ENCODE measurements at regions not wholly inside any gene's neighbourhood (a gene's known extent, or its start where the extent isn't known, plus 50 kb on each side); places are given as distances from the start of the nearest gene placed in this dataset.

DNA sequence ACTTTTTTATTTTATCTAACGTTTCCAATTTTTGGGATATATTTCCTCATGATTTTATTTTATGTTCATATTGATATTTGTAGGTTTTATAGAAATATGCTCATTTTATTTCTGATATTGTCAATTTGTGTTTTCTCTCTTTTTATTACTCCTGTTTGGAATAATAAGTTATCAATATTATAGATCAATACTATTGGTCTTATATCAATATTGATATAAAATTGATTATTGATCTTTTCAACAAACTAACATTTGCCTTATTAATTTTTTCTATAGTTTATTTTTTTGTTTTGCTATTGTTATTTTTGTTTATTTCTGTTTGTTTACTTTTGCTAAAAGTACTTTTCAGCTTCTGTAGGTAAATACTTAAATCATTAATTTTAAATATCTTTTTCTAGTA lies 90.8 kb upstream of the CNTN6 start:
- no peaks in the 10 kb centered on the region for H3K9me3 ChIP-seq (replicated peaks; ENCODE audit: control insufficient read depth, insufficient read depth, low read length)
- BruUV-seq (replicated peaks): no TSS peak
- intact Hi-C loops (cut with micrococcal nuclease; ENCODE audit: unreplicated experiment): no loop called here
- TF ChIP-seq KLF5 (IDR thresholded peaks at IDR 0.05; ENCODE audit: partially characterized antibody) (no peak), ZNF622 (IDR thresholded peaks at IDR 0.05) (no peak), STAT1 (conservative IDR thresholded peaks at IDR 0.05) (no peak), NR2C1 (IDR thresholded peaks at IDR 0.05) (no peak), CREB1 (IDR thresholded peaks at IDR 0.05; ENCODE audit: low read depth) (no peak), GATAD2B (conservative IDR thresholded peaks at IDR 0.05; ENCODE audit: low read depth) (no peak), RBBP5 (conservative IDR thresholded peaks at IDR 0.05) (no peak), RFX5 (IDR thresholded peaks at IDR 0.05; ENCODE audit: low read depth, low read length) (no peak)
- TF ChIP-seq, protein P1, sequence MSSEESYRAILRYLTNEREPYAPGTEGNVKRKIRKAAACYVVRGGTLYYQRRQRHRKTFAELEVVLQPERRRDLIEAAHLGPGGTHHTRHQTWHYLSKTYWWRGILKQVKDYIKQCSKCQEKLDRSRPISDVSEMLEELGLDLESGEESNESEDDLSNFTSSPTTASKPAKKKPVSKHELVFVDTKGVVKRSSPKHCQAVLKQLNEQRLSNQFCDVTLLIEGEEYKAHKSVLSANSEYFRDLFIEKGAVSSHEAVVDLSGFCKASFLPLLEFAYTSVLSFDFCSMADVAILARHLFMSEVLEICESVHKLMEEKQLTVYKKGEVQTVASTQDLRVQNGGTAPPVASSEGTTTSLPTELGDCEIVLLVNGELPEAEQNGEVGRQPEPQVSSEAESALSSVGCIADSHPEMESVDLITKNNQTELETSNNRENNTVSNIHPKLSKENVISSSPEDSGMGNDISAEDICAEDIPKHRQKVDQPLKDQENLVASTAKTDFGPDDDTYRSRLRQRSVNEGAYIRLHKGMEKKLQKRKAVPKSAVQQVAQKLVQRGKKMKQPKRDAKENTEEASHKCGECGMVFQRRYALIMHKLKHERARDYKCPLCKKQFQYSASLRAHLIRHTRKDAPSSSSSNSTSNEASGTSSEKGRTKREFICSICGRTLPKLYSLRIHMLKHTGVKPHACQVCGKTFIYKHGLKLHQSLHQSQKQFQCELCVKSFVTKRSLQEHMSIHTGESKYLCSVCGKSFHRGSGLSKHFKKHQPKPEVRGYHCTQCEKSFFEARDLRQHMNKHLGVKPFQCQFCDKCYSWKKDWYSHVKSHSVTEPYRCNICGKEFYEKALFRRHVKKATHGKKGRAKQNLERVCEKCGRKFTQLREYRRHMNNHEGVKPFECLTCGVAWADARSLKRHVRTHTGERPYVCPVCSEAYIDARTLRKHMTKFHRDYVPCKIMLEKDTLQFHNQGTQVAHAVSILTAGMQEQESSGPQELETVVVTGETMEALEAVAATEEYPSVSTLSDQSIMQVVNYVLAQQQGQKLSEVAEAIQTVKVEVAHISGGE (CRISPR knock-in tag; IDR thresholded peaks at IDR 0.05): no peak
- in situ Hi-C loops (cut with MboI): no loop called here
- H3K79me2 ChIP-seq (ENCODE audit: control insufficient read depth, insufficient read depth, low read length): no peaks in the 10 kb centered on the region
- no peak overlapping the region for H3K27ac ChIP-seq (ENCODE audit: control insufficient read depth, insufficient read depth)
- ChIA-PET POLR2A (interaction anchor here (0.6 kb wide), 1 partner anchor 338 kb away, joined by 3 read pairs; no protein-coding TSS in a partner anchor), CTCF (no interaction called here), RAD21 (ENCODE audit: unreplicated experiment) (no interaction called here), SMC1A (ENCODE audit: uncharacterized antibody, unreplicated experiment) (no interaction called here)
- no peak overlapping the region for H2AFZ ChIP-seq (ENCODE audit: control insufficient read depth, low read depth, low read length)
- H3K27me3 ChIP-seq (replicated peaks in 1 of 2; ENCODE audit: control insufficient read depth in 2 of 2, insufficient read depth in 2 of 2, low read length in 1 of 2): no peaks in the 10 kb centered on the region
- FAIRE-seq: no peak
- H3K4me1 ChIP-seq (ENCODE audit: control insufficient read depth, insufficient read depth, low read length): no peaks in the 10 kb centered on the region
- no peak for DNase-seq (ENCODE audit: low read depth, low spot score)
- H3K4me2 ChIP-seq (ENCODE audit: control insufficient read depth, insufficient read depth): no peak overlapping the region
- no peak overlapping the region for H3K9ac ChIP-seq (ENCODE audit: control insufficient read depth, insufficient read depth, low read length)
- H3K4me3 ChIP-seq: no peak overlapping the region
- 0% methylated on average over 1 of the region's 1 CpG for WGBS (ENCODE audit: insufficient coverage, insufficient replicate concordance, low lambda C conversion rate, missing lambda C conversion rate)
- ATAC-seq: no peak
- H3K36me3 ChIP-seq (ENCODE audit: control insufficient read depth in 2 of 2, insufficient read depth in 2 of 2, low read length in 1 of 2): no peaks in the 10 kb centered on the region
- H4K20me1 ChIP-seq (ENCODE audit: control insufficient read depth, insufficient read depth): no peaks in the 10 kb centered on the region

Data from GM12878 (cell line).